Umbilical cord (tissue), 1 donor: ENCODE measurements at regions not wholly inside any gene's neighbourhood (a gene's known extent, or its start where the extent isn't known, plus 50 kb on each side); places are given as distances from the start of the nearest gene placed in this dataset.

Experiments used
- DNase-seq: peaks from one replicate; pipeline ENCODE4 v3.0.0-alpha.2; 2015; ENCODE audit warnings: low spot score

- DNase-seq = no peak
Observed at GRCh38 chr12:115433014-115433634, 749.1 kb upstream of the TBX3 start.

- no peak for DNase-seq
Observed at GRCh38 chr12:115430636-115431035, 746.7 kb upstream of the TBX3 start.

- DNase-seq = no peak
Observed at GRCh38 chr12:115426732-115427131, 742.8 kb upstream of the TBX3 start.

GRCh38 chr12:115424003-115424402 lies 740.0 kb upstream of the TBX3 start:
- no peak for DNase-seq

- no peak for DNase-seq
Observed at GRCh38 chr12:115423546-115423987, 739.6 kb upstream of the TBX3 start.

- DNase-seq = no peak
Observed at GRCh38 chr12:115422845-115423545, 739.0 kb upstream of the TBX3 start.

GRCh38 chr12:115421796-115422709 lies 738.1 kb upstream of the TBX3 start:
- no peak for DNase-seq

GRCh38 chr12:115421350-115421749 lies 737.4 kb upstream of the TBX3 start:
- DNase-seq = no peak

GRCh38 chr12:115419145-115419646 lies 735.2 kb upstream of the TBX3 start:
- no peak for DNase-seq

GRCh38 chr12:115417610-115418009 lies 733.6 kb upstream of the TBX3 start:
- no peak for DNase-seq

GRCh38 chr12:115416869-115417268 lies 732.9 kb upstream of the TBX3 start:
- DNase-seq = no peak

- DNase-seq = no peak
Observed at GRCh38 chr12:115413626-115414025, 729.7 kb upstream of the TBX3 start.

GRCh38 chr12:115412831-115413230 lies 728.9 kb upstream of the TBX3 start:
- DNase-seq = no peak

GRCh38 chr12:115411121-115411520 lies 727.1 kb upstream of the TBX3 start:
- no peak for DNase-seq

GRCh38 chr12:115408642-115409041 lies 724.7 kb upstream of the TBX3 start:
- no peak for DNase-seq

GRCh38 chr12:115407723-115408122 lies 723.7 kb upstream of the TBX3 start:
- DNase-seq = no peak

GRCh38 chr12:115407036-115407435 lies 723.1 kb upstream of the TBX3 start:
- DNase-seq = no peak

- DNase-seq = no peak
Observed at GRCh38 chr12:115405471-115405860, 721.5 kb upstream of the TBX3 start.

- peak; percentile 81 for DNase-seq
Observed at GRCh38 chr12:115404761-115405470, 720.9 kb upstream of the TBX3 start.

GRCh38 chr12:115403689-115404088 lies 719.7 kb upstream of the TBX3 start:
- no peak for DNase-seq

- DNase-seq = no peak
Observed at GRCh38 chr12:115403253-115403652, 719.3 kb upstream of the TBX3 start.
